ENCODE measurements at regions not wholly inside any gene's neighbourhood (a gene's known extent, or its start where the extent isn't known, plus 50 kb on each side); places are given as distances from the start of the nearest gene placed in this dataset.

GRCh38 chr1:86226204-86226603 is 69.6 kb upstream of the COL24A1 start:
- Histone ChIP-seq H3K27me3 (ENCODE audit: insufficient read depth, poor library complexity, severe bottlenecking) (no peaks in the 10 kb centered on the region), H3K9me3 (ENCODE audit: severe bottlenecking) (no peaks in the 10 kb centered on the region), H3K4me3 (ENCODE audit: severe bottlenecking) (no peak overlapping the region), H3K4me1 (ENCODE audit: insufficient read depth, poor library complexity, severe bottlenecking) (no peaks in the 10 kb centered on the region), H3K36me3 (ENCODE audit: low read depth) (no peaks in the 10 kb centered on the region), H3K27ac (ENCODE audit: poor library complexity, severe bottlenecking) (no peak overlapping the region)
- TF ChIP-seq, protein P1, sequence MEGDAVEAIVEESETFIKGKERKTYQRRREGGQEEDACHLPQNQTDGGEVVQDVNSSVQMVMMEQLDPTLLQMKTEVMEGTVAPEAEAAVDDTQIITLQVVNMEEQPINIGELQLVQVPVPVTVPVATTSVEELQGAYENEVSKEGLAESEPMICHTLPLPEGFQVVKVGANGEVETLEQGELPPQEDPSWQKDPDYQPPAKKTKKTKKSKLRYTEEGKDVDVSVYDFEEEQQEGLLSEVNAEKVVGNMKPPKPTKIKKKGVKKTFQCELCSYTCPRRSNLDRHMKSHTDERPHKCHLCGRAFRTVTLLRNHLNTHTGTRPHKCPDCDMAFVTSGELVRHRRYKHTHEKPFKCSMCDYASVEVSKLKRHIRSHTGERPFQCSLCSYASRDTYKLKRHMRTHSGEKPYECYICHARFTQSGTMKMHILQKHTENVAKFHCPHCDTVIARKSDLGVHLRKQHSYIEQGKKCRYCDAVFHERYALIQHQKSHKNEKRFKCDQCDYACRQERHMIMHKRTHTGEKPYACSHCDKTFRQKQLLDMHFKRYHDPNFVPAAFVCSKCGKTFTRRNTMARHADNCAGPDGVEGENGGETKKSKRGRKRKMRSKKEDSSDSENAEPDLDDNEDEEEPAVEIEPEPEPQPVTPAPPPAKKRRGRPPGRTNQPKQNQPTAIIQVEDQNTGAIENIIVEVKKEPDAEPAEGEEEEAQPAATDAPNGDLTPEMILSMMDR (IDR thresholded peaks at IDR 0.05; ENCODE audit: poor library complexity, severe bottlenecking), result no peak
- DNase-seq (ENCODE audit: low spot score) (no peak), ATAC-seq (ENCODE audit: low read depth) (no peak)

DNA sequence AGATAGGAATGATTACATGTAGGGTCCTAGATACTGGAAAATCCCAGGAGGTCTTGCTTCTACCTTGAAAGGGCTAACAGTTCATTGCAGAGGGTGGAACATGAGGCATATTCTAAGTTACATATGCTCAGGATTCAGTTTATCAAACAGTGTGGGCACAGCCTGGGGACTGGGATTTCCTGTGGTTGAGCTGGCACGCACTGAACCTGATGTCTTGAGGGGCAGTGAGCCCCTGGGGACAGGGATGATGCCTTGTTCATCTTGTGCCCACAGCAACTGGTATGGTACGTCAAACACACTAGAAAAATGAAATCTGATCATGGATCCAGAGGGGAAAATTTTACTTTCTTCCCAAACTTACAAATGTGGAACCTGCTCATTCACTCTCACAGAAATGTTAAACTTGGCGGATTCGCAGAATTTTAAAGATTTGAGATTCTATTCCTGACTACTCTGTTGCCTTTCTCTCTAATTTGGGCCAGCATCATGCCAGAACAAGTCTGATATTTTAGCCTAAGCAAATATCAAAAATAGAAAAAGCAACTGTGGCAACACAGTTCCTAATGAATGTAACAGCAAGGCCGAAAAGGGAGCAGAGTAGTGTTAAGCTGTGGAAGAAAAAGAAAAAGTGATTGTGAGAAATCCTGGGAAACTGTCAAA is 68.2 kb upstream of the COL24A1 start:
- TF ChIP-seq, protein P1 (IDR thresholded peaks at IDR 0.05; ENCODE audit: poor library complexity, severe bottlenecking), result no peak

GRCh38 chr1:86218859-86219258 is 62.3 kb upstream of the COL24A1 start:
- TF ChIP-seq, protein P1 (IDR thresholded peaks at IDR 0.05; ENCODE audit: poor library complexity, severe bottlenecking), result no peak
- no peak overlapping the region for H3K27ac ChIP-seq (ENCODE audit: poor library complexity, severe bottlenecking)
- DNase-seq (ENCODE audit: low spot score), result no peak
- no peaks in the 10 kb centered on the region for H3K9me3 ChIP-seq (ENCODE audit: severe bottlenecking)
- no peaks in the 10 kb centered on the region for H3K4me1 ChIP-seq (ENCODE audit: insufficient read depth, poor library complexity, severe bottlenecking)
- H3K36me3 ChIP-seq (ENCODE audit: low read depth), result no peaks in the 10 kb centered on the region
- ATAC-seq (ENCODE audit: low read depth), result no peak
- no peak overlapping the region for H3K4me3 ChIP-seq (ENCODE audit: severe bottlenecking)
- no peaks in the 10 kb centered on the region for H3K27me3 ChIP-seq (ENCODE audit: insufficient read depth, poor library complexity, severe bottlenecking)

More for the DNA sequence above, 68.2 kb upstream of the COL24A1 start:
- Histone ChIP-seq H3K27me3 (ENCODE audit: insufficient read depth, poor library complexity, severe bottlenecking) (no peaks in the 10 kb centered on the region), H3K27ac (ENCODE audit: poor library complexity, severe bottlenecking) (no peak overlapping the region), H3K9me3 (ENCODE audit: severe bottlenecking) (no peaks in the 10 kb centered on the region), H3K4me1 (ENCODE audit: insufficient read depth, poor library complexity, severe bottlenecking) (no peaks in the 10 kb centered on the region), H3K36me3 (ENCODE audit: low read depth) (no peaks in the 10 kb centered on the region), H3K4me3 (ENCODE audit: severe bottlenecking) (no peak overlapping the region)
- DNase-seq (ENCODE audit: low spot score) (no peak), ATAC-seq (ENCODE audit: low read depth) (no peak)

DNA sequence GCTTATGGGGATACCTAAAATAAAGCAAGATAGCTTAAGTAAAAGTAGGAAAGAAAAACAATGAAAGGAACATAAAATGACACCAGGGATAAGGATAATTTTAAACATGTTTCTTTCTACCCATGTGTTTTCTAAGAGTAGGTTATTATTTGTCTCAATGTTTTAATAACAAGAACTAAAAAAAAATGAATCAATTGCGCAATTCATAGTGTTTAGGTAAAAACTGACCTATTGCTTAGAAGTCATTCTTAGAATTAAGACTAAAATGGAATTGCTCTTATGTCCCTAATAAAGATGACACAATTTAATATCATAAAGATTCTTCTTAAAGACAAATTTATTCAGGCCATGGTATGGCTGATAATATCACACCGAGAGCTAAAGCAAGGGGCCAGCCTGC is 58.0 kb upstream of the COL24A1 start:
- no peaks in the 10 kb centered on the region for H3K27me3 ChIP-seq (ENCODE audit: insufficient read depth, poor library complexity, severe bottlenecking)
- DNase-seq (ENCODE audit: low spot score) (no peak), ATAC-seq (ENCODE audit: low read depth) (no peak)
- TF ChIP-seq, protein P1 (IDR thresholded peaks at IDR 0.05; ENCODE audit: poor library complexity, severe bottlenecking), result no peak
- no peaks in the 10 kb centered on the region for H3K36me3 ChIP-seq (ENCODE audit: low read depth)
- no peak overlapping the region for H3K4me3 ChIP-seq (ENCODE audit: severe bottlenecking)
- H3K27ac ChIP-seq (ENCODE audit: poor library complexity, severe bottlenecking), result no peak overlapping the region
- no peaks in the 10 kb centered on the region for H3K4me1 ChIP-seq (ENCODE audit: insufficient read depth, poor library complexity, severe bottlenecking)
- H3K9me3 ChIP-seq (ENCODE audit: severe bottlenecking), result no peaks in the 10 kb centered on the region

GRCh38 chr1:86209346-86209745 is 52.8 kb upstream of the COL24A1 start:
- H3K9me3 ChIP-seq (ENCODE audit: severe bottlenecking), result no peaks in the 10 kb centered on the region
- H3K4me1 ChIP-seq (ENCODE audit: insufficient read depth, poor library complexity, severe bottlenecking), result peaks cover 4% of the 10 kb centered on the region
- H3K4me3 ChIP-seq (ENCODE audit: severe bottlenecking), result no peak overlapping the region
- ATAC-seq (ENCODE audit: low read depth) (no peak), DNase-seq (ENCODE audit: low spot score) (no peak)
- no peaks in the 10 kb centered on the region for H3K27me3 ChIP-seq (ENCODE audit: insufficient read depth, poor library complexity, severe bottlenecking)
- no peak overlapping the region for H3K27ac ChIP-seq (ENCODE audit: poor library complexity, severe bottlenecking)
- TF ChIP-seq, protein P1 (IDR thresholded peaks at IDR 0.05; ENCODE audit: poor library complexity, severe bottlenecking), result no peak
- no peaks in the 10 kb centered on the region for H3K36me3 ChIP-seq (ENCODE audit: low read depth)

Data from RWPE2 (cell line).